ENCODE measurements at regions not wholly inside any gene's neighbourhood (a gene's known extent, or its start where the extent isn't known, plus 50 kb on each side); places are given as distances from the start of the nearest gene placed in this dataset.

- no peak for DNase-seq
These were observed 58.3 kb upstream of the COMTD1 start for GRCh38 chr10:75294031-75294437.

DNA sequence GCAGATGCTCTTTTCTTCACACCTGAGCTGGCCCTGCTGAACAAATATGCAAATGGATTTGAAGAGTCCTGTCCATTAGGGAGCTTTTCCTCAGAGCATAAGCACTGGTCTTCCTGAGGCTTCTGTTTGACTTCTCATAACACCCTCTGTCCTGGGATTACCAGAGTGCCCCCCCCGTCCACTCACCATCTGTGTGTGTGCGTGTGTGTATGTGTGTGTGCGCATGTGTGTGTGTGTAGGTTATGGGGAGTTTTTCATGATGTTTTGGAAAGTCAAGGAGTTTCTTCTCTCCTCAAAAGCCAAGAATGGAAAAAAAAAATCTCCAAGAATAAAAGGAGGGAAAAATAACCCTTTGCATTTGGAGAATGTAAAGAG, 57.7 kb upstream of the COMTD1 start:
- no peak for DNase-seq

GRCh38 chr10:75292794-75293445, 57.2 kb upstream of the COMTD1 start:
- no peak for DNase-seq

- DNase-seq, result no peak
These were observed 56.0 kb upstream of the COMTD1 start for GRCh38 chr10:75291805-75292204.

GRCh38 chr10:75288140-75288711, 52.5 kb upstream of the COMTD1 start:
- DNase-seq, result no peak

- no peak for DNase-seq
These were observed 51.9 kb upstream of the COMTD1 start for GRCh38 chr10:75287697-75288096.

GRCh38 chr10:75286901-75287300, 51.1 kb upstream of the COMTD1 start:
- no peak for DNase-seq
